Endothelial cell of umbilical vein (primary cell): ENCODE measurements at regions not wholly inside any gene's neighbourhood (a gene's known extent, or its start where the extent isn't known, plus 50 kb on each side); places are given as distances from the start of the nearest gene placed in this dataset.

Experiments
- JUN ChIP-seq: IDR thresholded peaks from 2 replicates; pipeline ENCODE4 v1.6.1; 2011; ENCODE audit warnings: borderline replicate concordance, low read depth; ENCODE audit not compliant: insufficient read length, insufficient read depth
- POLR2AphosphoS5 ChIP-seq: IDR thresholded peaks from 2 replicates; pipeline ENCODE4 v1.6.1; 2012; ENCODE audit warnings: low read depth, mild to moderate bottlenecking, control low read depth, low read length, moderate library complexity; ENCODE audit not compliant: insufficient read depth
- TF ChIP-seq, protein P1 (sequence below), 2 donors: IDR thresholded peaks; 1 replicate in 1 of 2; 2 replicates in 1 of 2; pipeline ENCODE4 v1.5.1; 2011; ENCODE audit warnings: low read length in 2 of 2, mild to moderate bottlenecking in 2 of 2, moderate library complexity in 2 of 2, control low read depth in 1 of 2, inconsistent platforms in 1 of 2, low read depth in 1 of 2; ENCODE audit not compliant: insufficient read depth in 1 of 2; ENCODE audit errors: extremely low read depth in 1 of 2

DNA sequence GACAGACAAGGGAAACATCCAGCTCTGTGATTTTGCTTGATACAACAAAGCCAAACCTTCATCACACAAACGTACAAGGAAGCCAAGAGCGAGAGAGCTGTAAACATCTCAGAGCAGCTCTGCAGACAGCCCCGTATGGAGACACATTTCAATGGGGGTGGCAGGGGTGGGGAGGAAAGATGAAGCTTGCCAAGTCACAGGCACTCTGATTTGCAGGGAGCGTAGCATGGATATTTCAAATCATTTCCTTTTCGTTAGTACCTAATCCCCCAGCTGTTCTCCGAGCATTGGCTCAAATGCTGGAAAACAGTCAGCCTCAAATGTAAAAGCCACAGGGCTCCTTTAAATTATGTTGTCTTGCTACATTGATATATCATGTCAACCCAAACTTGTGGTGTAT, 458.9 kb upstream of the CADM1 start:
- TF ChIP-seq POLR2AphosphoS5 (no peak), JUN (no peak)
- TF ChIP-seq, protein P1, sequence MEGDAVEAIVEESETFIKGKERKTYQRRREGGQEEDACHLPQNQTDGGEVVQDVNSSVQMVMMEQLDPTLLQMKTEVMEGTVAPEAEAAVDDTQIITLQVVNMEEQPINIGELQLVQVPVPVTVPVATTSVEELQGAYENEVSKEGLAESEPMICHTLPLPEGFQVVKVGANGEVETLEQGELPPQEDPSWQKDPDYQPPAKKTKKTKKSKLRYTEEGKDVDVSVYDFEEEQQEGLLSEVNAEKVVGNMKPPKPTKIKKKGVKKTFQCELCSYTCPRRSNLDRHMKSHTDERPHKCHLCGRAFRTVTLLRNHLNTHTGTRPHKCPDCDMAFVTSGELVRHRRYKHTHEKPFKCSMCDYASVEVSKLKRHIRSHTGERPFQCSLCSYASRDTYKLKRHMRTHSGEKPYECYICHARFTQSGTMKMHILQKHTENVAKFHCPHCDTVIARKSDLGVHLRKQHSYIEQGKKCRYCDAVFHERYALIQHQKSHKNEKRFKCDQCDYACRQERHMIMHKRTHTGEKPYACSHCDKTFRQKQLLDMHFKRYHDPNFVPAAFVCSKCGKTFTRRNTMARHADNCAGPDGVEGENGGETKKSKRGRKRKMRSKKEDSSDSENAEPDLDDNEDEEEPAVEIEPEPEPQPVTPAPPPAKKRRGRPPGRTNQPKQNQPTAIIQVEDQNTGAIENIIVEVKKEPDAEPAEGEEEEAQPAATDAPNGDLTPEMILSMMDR (IDR thresholded peaks at IDR 0.05; ENCODE audit: extremely low read depth in 1 of 2, insufficient read depth in 1 of 2, low read depth in 1 of 2, low read length in 2 of 2): no peak
